ENCODE measurements at regions not wholly inside any gene's neighbourhood (a gene's known extent, or its start where the extent isn't known, plus 50 kb on each side); places are given as distances from the start of the nearest gene placed in this dataset.
"Not testable (repeated sequence)": the region's sequence is repeated elsewhere in the genome, so short reads cannot be mapped to it uniquely, and the experiment has no call there.

- not testable (repeated sequence) for H3K4me2 ChIP-seq (ENCODE audit: insufficient read depth, low read length, poor library complexity, severe bottlenecking); DNase-seq (ENCODE audit: low spot score); H2BK120ac ChIP-seq (ENCODE audit: low read depth, low read length); H4K8ac ChIP-seq (ENCODE audit: low read depth, low read length); H3K36me3 ChIP-seq (replicated peaks in 1 of 2; ENCODE audit: control insufficient read depth in 2 of 2, insufficient read depth in 2 of 2, low read length in 2 of 2); H3K79me1 ChIP-seq (ENCODE audit: low read depth, low read length); H4K91ac ChIP-seq (ENCODE audit: low read depth, low read length, poor library complexity); H2BK5ac ChIP-seq (ENCODE audit: low read length); H2BK15ac ChIP-seq (ENCODE audit: low read length); H3K9me3 ChIP-seq (replicated peaks in 1 of 2; ENCODE audit: control insufficient read depth in 2 of 2, insufficient read depth in 1 of 2, low read depth in 1 of 2, low read length in 2 of 2); H3K18ac ChIP-seq (ENCODE audit: low read length); H2BK12ac ChIP-seq (ENCODE audit: low read length); H3K14ac ChIP-seq (ENCODE audit: low read length); H3K4me1 ChIP-seq (ENCODE audit: control insufficient read depth in 2 of 2, insufficient read depth in 1 of 2, low read depth in 1 of 2, low read length in 2 of 2); H2AFZ ChIP-seq (ENCODE audit: low read length); H3K9ac ChIP-seq (ENCODE audit: low read depth, low read length, poor library complexity); H3K4ac ChIP-seq (ENCODE audit: low read length); H3K27me3 ChIP-seq (ENCODE audit: control insufficient read depth in 3 of 3, insufficient read depth in 3 of 3, low read depth in 1 of 3, low read length in 3 of 3); H3K27ac ChIP-seq (replicated peaks; ENCODE audit: low read length); H3K4me3 ChIP-seq (ENCODE audit: low read length in 2 of 2); H3K23ac ChIP-seq (ENCODE audit: low read depth, low read length, poor library complexity); H2AK5ac ChIP-seq (ENCODE audit: low read depth, low read length)
- no CpG with 5 or more reads among the region's 1 CpG for WGBS, 2 donors (ENCODE audit: extremely low coverage in 2 of 2, insufficient read length in 2 of 2, insufficient replicate concordance in 1 of 2)
Measured at GRCh38 chr3:124152891-124153290, 161.0 kb upstream of the ROPN1 start.

DNA sequence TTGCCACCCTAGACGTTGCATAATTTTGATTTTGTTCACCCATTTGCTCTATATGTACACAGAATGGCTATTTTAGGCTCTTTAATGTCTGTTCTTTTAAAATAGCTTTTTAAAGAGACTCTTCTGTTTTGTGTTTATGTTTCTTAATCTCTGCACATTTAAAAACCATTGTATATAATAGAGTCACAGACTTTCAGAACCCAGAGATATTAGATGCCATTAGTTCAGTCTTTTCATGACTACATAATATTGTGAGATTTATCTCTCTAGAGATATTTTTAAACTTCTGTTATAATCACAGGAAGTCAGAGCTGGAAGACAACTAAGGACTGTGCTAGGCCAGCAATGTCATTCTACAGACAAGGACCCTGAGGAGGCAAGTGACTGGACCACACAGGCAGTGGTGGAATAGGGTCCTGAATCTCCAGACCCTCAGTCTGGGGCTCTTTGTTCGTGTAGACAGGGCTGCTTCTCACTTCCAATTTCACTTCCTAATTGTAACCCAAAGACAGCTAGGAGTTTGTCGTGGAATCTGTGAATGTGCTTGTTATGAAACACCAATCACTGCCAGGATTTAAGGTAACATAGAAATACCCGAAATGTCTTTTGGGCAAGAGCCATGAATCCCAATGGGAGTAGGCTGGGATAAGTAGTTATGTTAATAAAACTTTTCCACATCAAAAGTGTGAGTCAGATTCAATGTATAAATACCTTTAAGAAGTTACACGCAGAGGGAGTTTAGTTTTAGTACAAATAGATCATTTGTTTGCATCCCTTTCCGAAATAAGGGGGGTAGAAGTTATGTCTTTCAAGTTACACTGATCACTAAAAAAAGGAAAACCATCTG lies 165.2 kb upstream of the ROPN1 start:
- no peak overlapping the region for H2AK5ac ChIP-seq (ENCODE audit: low read depth, low read length)
- no peak overlapping the region for H4K8ac ChIP-seq (ENCODE audit: low read depth, low read length)
- no peak overlapping the region for H3K4ac ChIP-seq (ENCODE audit: low read length)
- no peak overlapping the region for H2BK12ac ChIP-seq (ENCODE audit: low read length)
- H3K79me1 ChIP-seq (ENCODE audit: low read depth, low read length) = no peaks in the 10 kb centered on the region
- H3K27me3 ChIP-seq (ENCODE audit: control insufficient read depth in 3 of 3, insufficient read depth in 3 of 3, low read depth in 1 of 3, low read length in 3 of 3) = no peaks in the 10 kb centered on the region
- H3K23ac ChIP-seq (ENCODE audit: low read depth, low read length, poor library complexity) = no peak overlapping the region
- H2BK15ac ChIP-seq (ENCODE audit: low read length) = no peak overlapping the region
- H4K91ac ChIP-seq (ENCODE audit: low read depth, low read length, poor library complexity) = no peak overlapping the region
- H3K4me3 ChIP-seq (ENCODE audit: low read length in 2 of 2) = no peak overlapping the region
- H3K9ac ChIP-seq (ENCODE audit: low read depth, low read length, poor library complexity) = no peak overlapping the region
- no peak overlapping the region for H3K4me2 ChIP-seq (ENCODE audit: insufficient read depth, low read length, poor library complexity, severe bottlenecking)
- WGBS, 2 donors (ENCODE audit: extremely low coverage in 2 of 2, insufficient read length in 2 of 2, insufficient replicate concordance in 1 of 2) = no CpG with 5 or more reads among the region's 6 CpGs
- no peak overlapping the region for H3K14ac ChIP-seq (ENCODE audit: low read length)
- peaks cover 10 to 13% of the 10 kb centered on the region in 2 donors for H3K4me1 ChIP-seq (ENCODE audit: control insufficient read depth in 2 of 2, insufficient read depth in 1 of 2, low read depth in 1 of 2, low read length in 2 of 2)
- H3K27ac ChIP-seq (replicated peaks; ENCODE audit: low read length) = no peak overlapping the region
- no peaks in the 10 kb centered on the region for H3K36me3 ChIP-seq (replicated peaks in 1 of 2; ENCODE audit: control insufficient read depth in 2 of 2, insufficient read depth in 2 of 2, low read length in 2 of 2)
- H3K18ac ChIP-seq (ENCODE audit: low read length) = no peak overlapping the region
- H2BK5ac ChIP-seq (ENCODE audit: low read length) = no peak overlapping the region
- H2BK120ac ChIP-seq (ENCODE audit: low read depth, low read length) = no peak overlapping the region
- H3K9me3 ChIP-seq (replicated peaks in 1 of 2; ENCODE audit: control insufficient read depth in 2 of 2, insufficient read depth in 1 of 2, low read depth in 1 of 2, low read length in 2 of 2) = peaks cover 0 to 7% of the 10 kb centered on the region in 2 donors
- no peak for DNase-seq (ENCODE audit: low spot score)
- H2AFZ ChIP-seq (ENCODE audit: low read length) = no peak overlapping the region

DNA sequence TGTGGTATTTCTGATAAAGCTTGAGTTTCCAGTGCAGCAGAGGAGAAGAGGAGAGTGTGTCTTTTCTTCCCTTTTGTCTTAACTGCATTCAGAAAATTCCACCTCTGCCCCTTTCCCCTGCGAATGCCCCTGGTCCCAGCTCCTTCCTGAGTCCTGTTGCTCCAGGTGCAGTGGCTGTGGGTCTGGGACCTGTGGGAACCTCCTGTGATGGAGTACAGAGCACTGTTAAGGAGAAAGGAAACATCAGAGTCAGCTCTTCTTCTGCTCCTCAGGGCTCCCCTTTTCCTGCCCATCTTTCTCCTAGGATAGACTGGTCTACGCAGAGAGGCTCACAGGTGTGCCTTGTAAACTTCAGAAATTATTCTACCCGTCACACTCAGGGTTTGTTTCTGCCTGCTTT lies 165.8 kb upstream of the ROPN1 start:
- H2BK15ac ChIP-seq (ENCODE audit: low read length) = no peak overlapping the region
- H3K4me3 ChIP-seq (ENCODE audit: low read length in 2 of 2) = no peak overlapping the region
- no peak overlapping the region for H3K14ac ChIP-seq (ENCODE audit: low read length)
- H2AK5ac ChIP-seq (ENCODE audit: low read depth, low read length) = no peak overlapping the region
- H3K9ac ChIP-seq (ENCODE audit: low read depth, low read length, poor library complexity) = no peak overlapping the region
- no peaks in the 10 kb centered on the region for H3K27me3 ChIP-seq (ENCODE audit: control insufficient read depth in 3 of 3, insufficient read depth in 3 of 3, low read depth in 1 of 3, low read length in 3 of 3)
- H3K4me2 ChIP-seq (ENCODE audit: insufficient read depth, low read length, poor library complexity, severe bottlenecking) = no peak overlapping the region
- no peak overlapping the region for H2BK120ac ChIP-seq (ENCODE audit: low read depth, low read length)
- no peak overlapping the region for H2BK5ac ChIP-seq (ENCODE audit: low read length)
- H4K8ac ChIP-seq (ENCODE audit: low read depth, low read length) = no peak overlapping the region
- H3K36me3 ChIP-seq (replicated peaks in 1 of 2; ENCODE audit: control insufficient read depth in 2 of 2, insufficient read depth in 2 of 2, low read length in 2 of 2) = no peaks in the 10 kb centered on the region
- DNase-seq (ENCODE audit: low spot score) = no peak
- no peak overlapping the region for H2AFZ ChIP-seq (ENCODE audit: low read length)
- H3K4me1 ChIP-seq (ENCODE audit: control insufficient read depth in 2 of 2, insufficient read depth in 1 of 2, low read depth in 1 of 2, low read length in 2 of 2) = peaks cover 10 to 13% of the 10 kb centered on the region in 2 donors
- no peak overlapping the region for H4K91ac ChIP-seq (ENCODE audit: low read depth, low read length, poor library complexity)
- H3K18ac ChIP-seq (ENCODE audit: low read length) = no peak overlapping the region
- peaks cover 0 to 7% of the 10 kb centered on the region in 2 donors for H3K9me3 ChIP-seq (replicated peaks in 1 of 2; ENCODE audit: control insufficient read depth in 2 of 2, insufficient read depth in 1 of 2, low read depth in 1 of 2, low read length in 2 of 2)
- no peak overlapping the region for H3K27ac ChIP-seq (replicated peaks; ENCODE audit: low read length)
- H3K79me1 ChIP-seq (ENCODE audit: low read depth, low read length) = no peaks in the 10 kb centered on the region
- no peak overlapping the region for H2BK12ac ChIP-seq (ENCODE audit: low read length)
- no CpG with 5 or more reads among the region's 3 CpGs for WGBS, 2 donors (ENCODE audit: extremely low coverage in 2 of 2, insufficient read length in 2 of 2, insufficient replicate concordance in 1 of 2)
- H3K23ac ChIP-seq (ENCODE audit: low read depth, low read length, poor library complexity) = no peak overlapping the region
- no peak overlapping the region for H3K4ac ChIP-seq (ENCODE audit: low read length)

DNA sequence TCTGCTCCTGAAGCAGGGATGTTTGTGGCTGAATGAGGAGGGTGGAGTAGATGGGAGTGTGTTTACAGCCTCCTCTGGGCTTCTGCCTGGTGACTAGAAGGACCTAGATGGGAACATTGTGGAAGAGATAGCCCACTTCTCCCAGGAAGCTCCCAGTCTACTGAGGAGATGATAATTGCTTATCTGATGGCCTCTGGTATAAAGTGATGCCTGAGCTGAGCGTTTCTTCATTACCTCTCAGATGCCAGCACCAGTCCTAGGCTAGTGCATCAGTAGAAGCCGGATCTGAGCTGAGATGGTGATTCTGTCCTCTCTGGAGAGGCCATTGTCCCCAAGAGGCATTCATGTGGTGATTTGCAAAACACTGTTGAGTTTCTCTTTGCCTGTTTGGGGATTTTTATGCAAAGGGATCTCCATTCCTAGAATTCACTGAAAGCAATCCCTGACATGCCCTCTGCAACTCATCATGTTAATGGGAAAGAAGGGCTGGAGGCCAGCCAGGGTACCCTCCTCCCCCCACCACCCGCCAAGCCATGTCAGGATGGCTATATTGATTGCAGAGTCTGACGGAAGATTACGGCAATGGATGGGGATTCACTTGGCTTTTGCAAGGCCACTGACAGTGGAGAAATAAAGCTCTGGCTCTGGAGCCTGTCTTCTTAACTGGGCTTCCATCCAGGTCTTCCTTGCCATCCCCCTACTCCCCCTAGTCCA lies 166.4 kb upstream of the ROPN1 start:
- Histone ChIP-seq H3K9me3 (replicated peaks in 1 of 2; ENCODE audit: control insufficient read depth in 2 of 2, insufficient read depth in 1 of 2, low read depth in 1 of 2, low read length in 2 of 2) (peaks cover 0 to 7% of the 10 kb centered on the region in 2 donors), H3K36me3 (replicated peaks in 1 of 2; ENCODE audit: control insufficient read depth in 2 of 2, insufficient read depth in 2 of 2, low read length in 2 of 2) (no peaks in the 10 kb centered on the region), H3K14ac (ENCODE audit: low read length) (no peak overlapping the region), H2BK15ac (ENCODE audit: low read length) (no peak overlapping the region), H2BK120ac (ENCODE audit: low read depth, low read length) (no peak overlapping the region), H4K8ac (ENCODE audit: low read depth, low read length) (no peak overlapping the region), H3K79me1 (ENCODE audit: low read depth, low read length) (no peaks in the 10 kb centered on the region), H2BK5ac (ENCODE audit: low read length) (no peak overlapping the region), H2AFZ (ENCODE audit: low read length) (no peak overlapping the region), H3K27ac (replicated peaks; ENCODE audit: low read length) (no peak overlapping the region), H2BK12ac (ENCODE audit: low read length) (no peak overlapping the region), H2AK5ac (ENCODE audit: low read depth, low read length) (no peak overlapping the region), H3K4me2 (ENCODE audit: insufficient read depth, low read length, poor library complexity, severe bottlenecking) (no peak overlapping the region), H3K18ac (ENCODE audit: low read length) (no peak overlapping the region), H3K4me1 (ENCODE audit: control insufficient read depth in 2 of 2, insufficient read depth in 1 of 2, low read depth in 1 of 2, low read length in 2 of 2) (peaks cover 10 to 13% of the 10 kb centered on the region in 2 donors), H3K4me3 (ENCODE audit: low read length in 2 of 2) (no peak overlapping the region), H3K23ac (ENCODE audit: low read depth, low read length, poor library complexity) (no peak overlapping the region), H3K9ac (ENCODE audit: low read depth, low read length, poor library complexity) (no peak overlapping the region), H3K27me3 (ENCODE audit: control insufficient read depth in 3 of 3, insufficient read depth in 3 of 3, low read depth in 1 of 3, low read length in 3 of 3) (no peaks in the 10 kb centered on the region), H3K4ac (ENCODE audit: low read length) (no peak overlapping the region), H4K91ac (ENCODE audit: low read depth, low read length, poor library complexity) (no peak overlapping the region)
- no peak for DNase-seq (ENCODE audit: low spot score)
- WGBS, 2 donors (ENCODE audit: extremely low coverage in 2 of 2, insufficient read length in 2 of 2, insufficient replicate concordance in 1 of 2) = no CpG with 5 or more reads among the region's 5 CpGs

Measured in neuronal stem cell (in vitro differentiated cells).